GM19463 (cell line): ENCODE measurements at regions not wholly inside any gene's neighbourhood (a gene's known extent, or its start where the extent isn't known, plus 50 kb on each side); places are given as distances from the start of the nearest gene placed in this dataset.
"Not testable (repeated sequence)": the region's sequence is repeated elsewhere in the genome, so short reads cannot be mapped to it uniquely, and the experiment has no call there.

Source experiments
- ATAC-seq: cut with Tn5 transposase; IDR thresholded peaks from one replicate; pipeline ENCODE4 v1.9.1; 2021; ENCODE audit warnings: mild to moderate bottlenecking, moderate library complexity; ENCODE audit not compliant: unreplicated experiment

GRCh38 chr2:58475756-58476155 lies 234.6 kb upstream of the FANCL start:
- ATAC-seq, result no peak

- no peak for ATAC-seq
These were observed 232.0 kb upstream of the FANCL start for GRCh38 chr2:58473165-58473564.

- no peak for ATAC-seq
These were observed 225.7 kb upstream of the FANCL start for GRCh38 chr2:58466804-58467203.

GRCh38 chr2:58466021-58466420 lies 224.9 kb upstream of the FANCL start:
- ATAC-seq, result not testable (repeated sequence)

- no peak for ATAC-seq
These were observed 219.5 kb upstream of the FANCL start for GRCh38 chr2:58460670-58461069.

GRCh38 chr2:58449286-58450010 lies 208.3 kb upstream of the FANCL start:
- peak; percentile 86 for ATAC-seq

- no peak for ATAC-seq
These were observed 207.7 kb upstream of the FANCL start for GRCh38 chr2:58448845-58449244.

GRCh38 chr2:58448065-58448507 lies 207.0 kb upstream of the FANCL start:
- ATAC-seq, result peak; percentile 64

- ATAC-seq, result no peak
These were observed 206.5 kb upstream of the FANCL start for GRCh38 chr2:58447586-58447985.

- ATAC-seq, result no peak
These were observed 200.5 kb upstream of the FANCL start for GRCh38 chr2:58441643-58442042.

- ATAC-seq, result no peak
These were observed 195.7 kb upstream of the FANCL start for GRCh38 chr2:58436872-58437271.

GRCh38 chr2:58435246-58435645 lies 194.1 kb upstream of the FANCL start:
- no peak for ATAC-seq

- ATAC-seq, result no peak
These were observed 193.6 kb upstream of the FANCL start for GRCh38 chr2:58434692-58435091.

GRCh38 chr2:58432491-58433170 lies 191.5 kb upstream of the FANCL start:
- no peak for ATAC-seq

- no peak for ATAC-seq
These were observed 188.1 kb upstream of the FANCL start for GRCh38 chr2:58429014-58429875.

- ATAC-seq, result peak; percentile 57
These were observed 187.2 kb upstream of the FANCL start for GRCh38 chr2:58428096-58429013.

GRCh38 chr2:58427572-58428095 lies 186.5 kb upstream of the FANCL start:
- no peak for ATAC-seq

- no peak for ATAC-seq
These were observed 184.2 kb upstream of the FANCL start for GRCh38 chr2:58425368-58425767.

GRCh38 chr2:58419983-58420382 lies 178.9 kb upstream of the FANCL start:
- ATAC-seq, result no peak

GRCh38 chr2:58416696-58417095 lies 175.6 kb upstream of the FANCL start:
- no peak for ATAC-seq
